ENCODE measurements at regions not wholly inside any gene's neighbourhood (a gene's known extent, or its start where the extent isn't known, plus 50 kb on each side); places are given as distances from the start of the nearest gene placed in this dataset.

- Histone ChIP-seq H3K4me1 (peaks cover 13 to 52% of the 10 kb centered on the region in 2 donors), H3K27me3 (no peaks in the 10 kb centered on the region), H3K4me3 (no peak overlapping the region), H3K9me3 (no peaks in the 10 kb centered on the region), H3K36me3 (peaks cover 0 to 4% of the 10 kb centered on the region in 2 donors), H3K27ac (peak overlapping the region in 1 of 2 donors; percentile 81)
- no peak for DNase-seq
- no peak for TF ChIP-seq CTCF (IDR thresholded peaks at IDR 0.05)
- intact Hi-C loops (cut with DNase I), result no loop called here
- ATAC-seq, result no peak
Measured at GRCh38 chr6:11322252-11322885, 89.9 kb upstream of the NEDD9 start.

GRCh38 chr6:11320914-11321597, 88.6 kb upstream of the NEDD9 start:
- H3K4me3 ChIP-seq, result no peak overlapping the region
- H3K27me3 ChIP-seq, result no peaks in the 10 kb centered on the region
- H3K36me3 ChIP-seq, result peaks cover 0 to 4% of the 10 kb centered on the region in 2 donors
- H3K9me3 ChIP-seq, result no peaks in the 10 kb centered on the region
- DNase-seq (no peak), ATAC-seq (no peak)
- H3K4me1 ChIP-seq, result peaks cover 13 to 63% of the 10 kb centered on the region in 2 donors
- no peak for TF ChIP-seq CTCF (IDR thresholded peaks at IDR 0.05)
- intact Hi-C loops (cut with DNase I), result no loop called here
- H3K27ac ChIP-seq, result peak overlapping the region in 1 of 2 donors; percentile 18

- peak overlapping the region; percentile 51 to 62 for H3K27ac ChIP-seq
Measured at GRCh38 chr6:11318835-11319813, 86.7 kb upstream of the NEDD9 start.

GRCh38 chr6:11317885-11318771, 85.7 kb upstream of the NEDD9 start:
- peak in 3 of 4 donors; percentile 35 to 73 (median 71) for DNase-seq
- H3K27me3 ChIP-seq, result no peaks in the 10 kb centered on the region
- peaks cover 0 to 4% of the 10 kb centered on the region in 2 donors for H3K36me3 ChIP-seq
- H3K9me3 ChIP-seq, result no peaks in the 10 kb centered on the region
- peaks cover 17 to 42% of the 10 kb centered on the region in 2 donors for H3K4me1 ChIP-seq
- intact Hi-C loops (cut with DNase I), result no loop called here
- H3K4me3 ChIP-seq, result no peak overlapping the region
- no peak for TF ChIP-seq CTCF (IDR thresholded peaks at IDR 0.05)
- peak overlapping the region; percentile 51 to 62 for H3K27ac ChIP-seq
- ATAC-seq, result peak; percentile 81

More at GRCh38 chr6:11318835-11319813, 86.7 kb upstream of the NEDD9 start:
- Histone ChIP-seq H3K27me3 (no peaks in the 10 kb centered on the region), H3K36me3 (peaks cover 0 to 4% of the 10 kb centered on the region in 2 donors), H3K4me3 (no peak overlapping the region), H3K4me1 (peaks cover 17 to 51% of the 10 kb centered on the region in 2 donors), H3K9me3 (no peaks in the 10 kb centered on the region)
- DNase-seq, result no peak
- intact Hi-C loops (cut with DNase I), result no loop called here
- TF ChIP-seq CTCF (IDR thresholded peaks at IDR 0.05), result no peak
- no peak for ATAC-seq
